Breast epithelium (tissue), 3 donors: ENCODE measurements at regions not wholly inside any gene's neighbourhood (a gene's known extent, or its start where the extent isn't known, plus 50 kb on each side); places are given as distances from the start of the nearest gene placed in this dataset.

Source experiments
- POLR2AphosphoS5 ChIP-seq, 3 donors: sonication (generic); formaldehyde crosslinking; IDR thresholded peaks; one replicate each; pipeline ENCODE4 v1.6.1; 2017; ENCODE audit warnings: antibody characterized with exemption in 3 of 3
- TF ChIP-seq, protein P1 (sequence below), 3 donors: fragments of 450-650 bp; IDR thresholded peaks; one replicate each; pipeline ENCODE4 v1.5.1; 2016 to 2017; ENCODE audit warnings: antibody characterized with exemption in 3 of 3, mild to moderate bottlenecking in 3 of 3, moderate library complexity in 3 of 3

- TF ChIP-seq, protein P1, sequence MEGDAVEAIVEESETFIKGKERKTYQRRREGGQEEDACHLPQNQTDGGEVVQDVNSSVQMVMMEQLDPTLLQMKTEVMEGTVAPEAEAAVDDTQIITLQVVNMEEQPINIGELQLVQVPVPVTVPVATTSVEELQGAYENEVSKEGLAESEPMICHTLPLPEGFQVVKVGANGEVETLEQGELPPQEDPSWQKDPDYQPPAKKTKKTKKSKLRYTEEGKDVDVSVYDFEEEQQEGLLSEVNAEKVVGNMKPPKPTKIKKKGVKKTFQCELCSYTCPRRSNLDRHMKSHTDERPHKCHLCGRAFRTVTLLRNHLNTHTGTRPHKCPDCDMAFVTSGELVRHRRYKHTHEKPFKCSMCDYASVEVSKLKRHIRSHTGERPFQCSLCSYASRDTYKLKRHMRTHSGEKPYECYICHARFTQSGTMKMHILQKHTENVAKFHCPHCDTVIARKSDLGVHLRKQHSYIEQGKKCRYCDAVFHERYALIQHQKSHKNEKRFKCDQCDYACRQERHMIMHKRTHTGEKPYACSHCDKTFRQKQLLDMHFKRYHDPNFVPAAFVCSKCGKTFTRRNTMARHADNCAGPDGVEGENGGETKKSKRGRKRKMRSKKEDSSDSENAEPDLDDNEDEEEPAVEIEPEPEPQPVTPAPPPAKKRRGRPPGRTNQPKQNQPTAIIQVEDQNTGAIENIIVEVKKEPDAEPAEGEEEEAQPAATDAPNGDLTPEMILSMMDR (IDR thresholded peaks at IDR 0.05): no peak
- no peak for TF ChIP-seq POLR2AphosphoS5 (IDR thresholded peaks at IDR 0.05)
Measured at GRCh38 chr11:101292661-101293240, 163.1 kb upstream of the PGR start.
